ENCODE measurements at regions not wholly inside any gene's neighbourhood (a gene's known extent, or its start where the extent isn't known, plus 50 kb on each side); places are given as distances from the start of the nearest gene placed in this dataset.

GRCh38 chr12:59193476-59194050, 273.3 kb upstream of the LRIG3 start:
- H4K20me1 ChIP-seq (ENCODE audit: insufficient read depth, poor library complexity, severe bottlenecking): no peaks in the 10 kb centered on the region
- no peaks in the 10 kb centered on the region for H3K4me1 ChIP-seq (ENCODE audit: insufficient read depth)
- WGBS (ENCODE audit: low lambda C conversion rate, missing lambda C conversion rate): 92% methylated on average over 1 of the region's 1 CpG
- DNase-seq (ENCODE audit: low spot score): no peak
- H3K27ac ChIP-seq: no peak overlapping the region
- H3K79me2 ChIP-seq: no peaks in the 10 kb centered on the region
- no peak overlapping the region for H2AFZ ChIP-seq
- H3K4me3 ChIP-seq: no peak overlapping the region
- no peaks in the 10 kb centered on the region for H3K27me3 ChIP-seq
- no peaks in the 10 kb centered on the region for H3K36me3 ChIP-seq (replicated peaks; ENCODE audit: insufficient read depth, low read depth)
- H3K9me2 ChIP-seq (replicated peaks; ENCODE audit: insufficient read depth): no peaks in the 10 kb centered on the region
- H3K9me3 ChIP-seq (ENCODE audit: low read depth): no peaks in the 10 kb centered on the region
- H3K4me2 ChIP-seq: no peak overlapping the region
- TF ChIP-seq, protein P1, sequence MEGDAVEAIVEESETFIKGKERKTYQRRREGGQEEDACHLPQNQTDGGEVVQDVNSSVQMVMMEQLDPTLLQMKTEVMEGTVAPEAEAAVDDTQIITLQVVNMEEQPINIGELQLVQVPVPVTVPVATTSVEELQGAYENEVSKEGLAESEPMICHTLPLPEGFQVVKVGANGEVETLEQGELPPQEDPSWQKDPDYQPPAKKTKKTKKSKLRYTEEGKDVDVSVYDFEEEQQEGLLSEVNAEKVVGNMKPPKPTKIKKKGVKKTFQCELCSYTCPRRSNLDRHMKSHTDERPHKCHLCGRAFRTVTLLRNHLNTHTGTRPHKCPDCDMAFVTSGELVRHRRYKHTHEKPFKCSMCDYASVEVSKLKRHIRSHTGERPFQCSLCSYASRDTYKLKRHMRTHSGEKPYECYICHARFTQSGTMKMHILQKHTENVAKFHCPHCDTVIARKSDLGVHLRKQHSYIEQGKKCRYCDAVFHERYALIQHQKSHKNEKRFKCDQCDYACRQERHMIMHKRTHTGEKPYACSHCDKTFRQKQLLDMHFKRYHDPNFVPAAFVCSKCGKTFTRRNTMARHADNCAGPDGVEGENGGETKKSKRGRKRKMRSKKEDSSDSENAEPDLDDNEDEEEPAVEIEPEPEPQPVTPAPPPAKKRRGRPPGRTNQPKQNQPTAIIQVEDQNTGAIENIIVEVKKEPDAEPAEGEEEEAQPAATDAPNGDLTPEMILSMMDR (IDR thresholded peaks at IDR 0.05; ENCODE audit: poor library complexity): no peak
- no peak for TF ChIP-seq EZH2 (IDR thresholded peaks at IDR 0.05; ENCODE audit: borderline replicate concordance)
- no peak for TF ChIP-seq EZH2phosphoT487 (IDR thresholded peaks at IDR 0.05; ENCODE audit: low read depth, severe bottlenecking, unreplicated experiment)

GRCh38 chr12:59191372-59191771, 271.1 kb upstream of the LRIG3 start:
- TF ChIP-seq, protein P1 (IDR thresholded peaks at IDR 0.05; ENCODE audit: poor library complexity): no peak
- TF ChIP-seq EZH2phosphoT487 (IDR thresholded peaks at IDR 0.05; ENCODE audit: low read depth, severe bottlenecking, unreplicated experiment) (no peak), EZH2 (IDR thresholded peaks at IDR 0.05; ENCODE audit: borderline replicate concordance) (no peak)
- H3K4me2 ChIP-seq: no peak overlapping the region
- no peak overlapping the region for H3K27ac ChIP-seq
- no peaks in the 10 kb centered on the region for H3K4me1 ChIP-seq (ENCODE audit: insufficient read depth)
- H3K36me3 ChIP-seq (replicated peaks; ENCODE audit: insufficient read depth, low read depth): no peaks in the 10 kb centered on the region
- no peak overlapping the region for H3K4me3 ChIP-seq
- H3K79me2 ChIP-seq: no peaks in the 10 kb centered on the region
- no peaks in the 10 kb centered on the region for H3K9me2 ChIP-seq (replicated peaks; ENCODE audit: insufficient read depth)
- 45% methylated on average over 1 of the region's 1 CpG for WGBS (ENCODE audit: low lambda C conversion rate, missing lambda C conversion rate)
- no peaks in the 10 kb centered on the region for H3K27me3 ChIP-seq
- DNase-seq (ENCODE audit: low spot score): no peak
- no peak overlapping the region for H2AFZ ChIP-seq
- no peaks in the 10 kb centered on the region for H3K9me3 ChIP-seq (ENCODE audit: low read depth)
- H4K20me1 ChIP-seq (ENCODE audit: insufficient read depth, poor library complexity, severe bottlenecking): no peaks in the 10 kb centered on the region

- H3K36me3 ChIP-seq (replicated peaks; ENCODE audit: insufficient read depth, low read depth): no peaks in the 10 kb centered on the region
- TF ChIP-seq, protein P1 (IDR thresholded peaks at IDR 0.05; ENCODE audit: poor library complexity): no peak
- no peak for TF ChIP-seq EZH2 (IDR thresholded peaks at IDR 0.05; ENCODE audit: borderline replicate concordance)
- no peak for TF ChIP-seq EZH2phosphoT487 (IDR thresholded peaks at IDR 0.05; ENCODE audit: low read depth, severe bottlenecking, unreplicated experiment)
- no peaks in the 10 kb centered on the region for H3K9me3 ChIP-seq (ENCODE audit: low read depth)
- no peak overlapping the region for H3K4me3 ChIP-seq
- H4K20me1 ChIP-seq (ENCODE audit: insufficient read depth, poor library complexity, severe bottlenecking): no peaks in the 10 kb centered on the region
- no peak for DNase-seq (ENCODE audit: low spot score)
- H3K27me3 ChIP-seq: no peaks in the 10 kb centered on the region
- 92% methylated on average over 3 of the region's 3 CpGs for WGBS (ENCODE audit: low lambda C conversion rate, missing lambda C conversion rate)
- H3K4me1 ChIP-seq (ENCODE audit: insufficient read depth): no peaks in the 10 kb centered on the region
- no peaks in the 10 kb centered on the region for H3K79me2 ChIP-seq
- H3K9me2 ChIP-seq (replicated peaks; ENCODE audit: insufficient read depth): no peaks in the 10 kb centered on the region
- H2AFZ ChIP-seq: no peak overlapping the region
- no peak overlapping the region for H3K4me2 ChIP-seq
- no peak overlapping the region for H3K27ac ChIP-seq
These were observed 266.1 kb upstream of the LRIG3 start for GRCh38 chr12:59186451-59186850.

All from hepatocyte (in vitro differentiated cells).